Astrocyte of the hippocampus (primary cell): ENCODE measurements at regions not wholly inside any gene's neighbourhood (a gene's known extent, or its start where the extent isn't known, plus 50 kb on each side); places are given as distances from the start of the nearest gene placed in this dataset.
"Not testable (repeated sequence)": the region's sequence is repeated elsewhere in the genome, so short reads cannot be mapped to it uniquely, and the experiment has no call there.

ENCODE experiments used
- DNase-seq: peaks from one replicate; pipeline ENCODE4 v3.0.0; 2011; ENCODE audit warnings: low read depth, low spot score

DNA sequence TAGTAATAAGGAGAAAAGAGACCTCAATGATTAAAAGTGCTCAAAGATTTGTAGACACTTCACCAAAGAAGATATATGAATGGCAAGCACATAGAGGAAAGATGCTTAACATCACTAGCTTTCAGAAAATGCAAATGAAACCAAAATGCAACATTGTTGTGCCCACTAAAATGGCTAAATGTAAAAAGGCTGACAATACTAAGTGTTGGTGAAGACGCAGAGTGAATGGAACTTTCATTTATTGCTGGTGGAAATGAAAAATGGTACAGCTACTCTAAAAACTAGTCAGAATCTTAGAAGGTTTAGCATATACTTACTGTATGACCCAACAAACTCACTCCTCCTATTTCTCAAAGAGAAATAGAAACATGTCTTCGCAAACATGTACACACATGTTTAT lies 212.9 kb upstream of the PITRM1 start:
- DNase-seq: no peak

DNA sequence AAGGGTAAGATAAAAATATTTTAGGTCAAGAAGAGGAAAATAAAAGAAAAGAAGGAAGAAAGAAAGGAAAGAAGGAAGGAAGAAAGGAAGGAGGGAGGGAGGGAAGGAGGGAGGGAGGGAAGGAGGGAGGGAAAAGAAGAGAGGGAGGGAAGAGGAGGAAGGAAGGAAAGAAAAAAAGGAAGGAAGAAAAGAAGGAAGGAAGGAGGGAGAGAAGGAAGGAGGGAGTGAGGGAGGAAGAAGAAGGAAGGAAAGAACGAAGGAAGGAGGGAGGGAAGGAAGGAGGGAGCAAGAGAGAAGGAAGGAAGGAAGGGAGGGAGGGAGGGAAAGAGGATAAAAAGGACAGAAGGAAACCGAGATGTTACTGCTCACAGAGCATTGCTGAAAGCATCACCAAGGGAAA lies 209.5 kb upstream of the PITRM1 start:
- no peak for DNase-seq

DNA sequence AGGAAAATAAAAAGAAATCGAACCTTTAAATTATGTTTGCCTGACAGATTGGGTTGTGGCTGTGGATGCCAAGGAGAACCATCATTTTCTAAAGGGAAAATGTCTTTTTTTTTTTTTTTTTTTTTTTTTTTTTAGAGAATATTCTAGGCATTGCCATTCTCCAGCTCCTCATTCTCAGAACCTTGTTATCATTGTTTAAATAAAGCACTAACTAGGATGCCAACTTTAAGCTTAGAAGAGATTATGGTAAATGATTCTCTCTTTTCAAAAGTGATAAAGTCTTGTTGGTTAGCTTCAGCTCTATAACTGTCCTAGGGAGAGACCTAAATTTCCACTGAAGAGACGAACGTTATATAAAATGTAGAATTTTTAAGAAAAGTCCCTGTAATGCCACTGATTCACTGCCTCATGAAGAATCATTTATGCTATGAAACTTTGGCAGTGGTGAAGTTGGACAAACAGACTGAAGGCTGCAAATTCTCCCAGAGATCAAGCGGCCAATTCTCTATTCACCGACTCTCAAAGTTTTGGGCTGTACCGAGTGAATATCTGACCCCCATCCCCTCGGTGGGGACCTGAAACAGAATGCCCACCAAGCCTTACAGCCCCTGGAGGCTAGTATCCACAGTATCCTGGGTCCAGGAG lies 207.9 kb upstream of the PITRM1 start:
- DNase-seq: no peak

DNA sequence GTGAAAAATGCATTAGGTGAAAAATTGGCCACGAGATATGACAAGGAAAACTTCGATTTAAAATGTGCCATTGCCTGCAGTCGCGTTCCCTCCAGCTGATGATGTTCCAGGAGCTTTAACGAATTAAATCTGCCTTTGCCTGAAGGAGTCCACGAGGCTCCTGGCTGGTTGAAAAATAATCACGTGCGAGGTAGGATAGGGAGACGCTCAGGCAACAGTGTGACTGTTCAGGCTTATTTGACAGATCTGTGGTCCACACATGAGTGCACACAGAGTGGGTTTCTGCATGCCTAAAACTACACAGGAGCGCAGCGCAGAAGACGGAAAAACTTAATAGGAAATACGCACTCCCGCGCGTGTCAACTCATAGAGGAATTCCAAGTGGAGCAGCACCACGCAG lies 204.0 kb upstream of the PITRM1 start:
- DNase-seq: no peak

DNA sequence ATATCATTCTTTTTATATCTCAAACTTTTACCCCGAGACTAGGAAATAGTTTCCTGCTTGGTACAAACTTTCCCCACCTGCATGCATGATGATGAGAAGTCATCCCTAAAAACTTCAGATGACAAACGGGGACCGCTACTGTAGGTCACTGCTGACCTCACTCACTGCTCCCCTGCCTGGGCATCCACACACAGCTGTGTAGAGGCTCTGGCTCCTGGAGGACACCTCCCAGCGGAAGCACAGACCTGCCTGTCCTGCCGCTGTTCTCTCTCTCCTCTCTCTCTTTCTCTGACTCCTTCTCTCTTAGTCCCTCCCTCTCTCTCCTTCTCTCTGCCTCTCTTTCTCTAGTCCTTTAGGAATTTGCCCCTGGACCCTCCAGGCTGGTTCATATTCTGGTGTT lies 202.9 kb upstream of the PITRM1 start:
- DNase-seq: no peak

DNA sequence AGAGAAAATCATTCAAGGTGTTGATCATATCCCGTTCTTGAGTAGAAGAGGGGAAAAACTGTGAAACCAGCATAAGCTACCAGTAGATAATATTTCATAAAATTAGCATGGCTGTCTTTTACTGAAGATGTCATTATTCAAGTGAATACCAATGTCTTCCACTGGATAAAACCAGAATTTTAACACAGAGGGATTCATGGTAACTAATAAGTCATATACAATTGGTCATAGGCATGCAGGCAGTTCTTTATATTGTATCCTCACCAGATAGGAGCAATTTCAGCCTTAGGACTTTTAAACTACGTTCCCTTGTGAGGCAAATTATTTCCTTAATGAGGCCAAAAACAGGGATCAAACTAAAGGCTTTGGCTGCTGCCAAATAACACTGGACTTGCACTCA lies 202.3 kb upstream of the PITRM1 start:
- DNase-seq: no peak

DNA sequence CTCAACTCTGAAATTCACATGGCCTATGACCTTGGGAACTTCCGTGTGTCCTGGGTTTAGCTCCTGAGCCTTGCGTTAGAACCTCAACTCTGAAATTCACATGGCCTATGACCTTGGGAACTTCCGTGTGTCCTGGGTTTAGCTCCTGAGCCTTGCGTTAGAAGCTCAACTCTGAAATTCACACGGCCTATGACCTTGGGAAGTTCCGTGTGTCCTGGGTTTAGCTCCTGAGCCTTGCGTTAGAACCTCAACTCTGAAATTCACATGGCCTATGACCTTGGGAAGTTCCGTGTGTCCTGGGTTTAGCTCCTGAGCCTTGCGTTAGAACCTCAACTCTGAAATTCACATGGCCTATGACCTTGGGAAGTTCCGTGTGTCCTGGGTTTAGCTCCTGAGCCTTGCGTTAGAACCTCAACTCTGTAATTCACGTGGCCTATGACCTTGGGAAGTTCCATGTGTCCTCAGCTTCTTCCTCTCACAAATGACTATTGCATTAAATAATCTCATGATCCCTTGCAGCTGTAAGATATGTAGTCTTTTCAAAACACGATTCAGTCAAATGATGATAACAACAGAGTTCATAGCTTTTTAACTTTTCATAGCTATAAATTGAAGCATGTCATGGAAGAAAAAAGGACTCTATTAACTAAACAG lies 200.9 kb upstream of the PITRM1 start:
- not testable (repeated sequence) for DNase-seq

DNA sequence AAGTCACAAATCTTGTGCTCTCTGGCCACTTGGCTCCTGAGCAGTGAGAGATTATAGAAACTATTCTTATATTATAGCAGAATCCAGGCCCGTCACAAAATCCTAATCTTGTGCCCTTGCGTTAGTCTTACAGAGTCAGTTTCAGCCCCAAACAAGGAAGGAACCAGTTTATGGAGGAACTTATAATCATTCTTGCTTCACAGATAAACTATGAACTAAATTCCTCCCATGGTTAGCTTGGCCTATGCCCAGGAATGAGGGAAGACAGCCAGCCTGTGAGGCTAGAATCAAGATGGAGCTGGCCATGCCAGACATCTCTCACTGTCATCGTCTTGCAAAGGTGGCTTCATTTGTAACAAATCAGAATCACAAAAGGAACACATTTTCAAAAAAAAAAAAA lies 199.7 kb upstream of the PITRM1 start:
- DNase-seq: peak; percentile 56

DNA sequence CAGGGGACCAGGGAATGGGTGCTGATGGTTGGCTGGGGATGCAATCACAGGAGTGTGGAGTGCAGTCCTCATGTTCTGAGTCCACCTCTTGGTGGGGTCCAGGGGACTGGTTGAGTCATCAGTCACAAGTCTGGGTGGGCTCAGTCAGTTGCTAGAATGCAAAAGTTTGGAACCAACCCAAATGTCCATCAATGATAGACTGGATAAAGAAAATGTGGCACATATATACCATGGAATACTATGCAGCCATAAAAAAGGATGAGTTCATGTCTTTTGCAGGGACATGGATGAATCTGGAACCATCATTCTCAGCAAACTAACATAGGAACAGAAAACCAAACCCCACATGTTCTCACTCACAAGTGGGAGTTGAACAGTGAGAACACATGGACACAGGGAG lies 199.0 kb upstream of the PITRM1 start:
- not testable (repeated sequence) for DNase-seq

DNA sequence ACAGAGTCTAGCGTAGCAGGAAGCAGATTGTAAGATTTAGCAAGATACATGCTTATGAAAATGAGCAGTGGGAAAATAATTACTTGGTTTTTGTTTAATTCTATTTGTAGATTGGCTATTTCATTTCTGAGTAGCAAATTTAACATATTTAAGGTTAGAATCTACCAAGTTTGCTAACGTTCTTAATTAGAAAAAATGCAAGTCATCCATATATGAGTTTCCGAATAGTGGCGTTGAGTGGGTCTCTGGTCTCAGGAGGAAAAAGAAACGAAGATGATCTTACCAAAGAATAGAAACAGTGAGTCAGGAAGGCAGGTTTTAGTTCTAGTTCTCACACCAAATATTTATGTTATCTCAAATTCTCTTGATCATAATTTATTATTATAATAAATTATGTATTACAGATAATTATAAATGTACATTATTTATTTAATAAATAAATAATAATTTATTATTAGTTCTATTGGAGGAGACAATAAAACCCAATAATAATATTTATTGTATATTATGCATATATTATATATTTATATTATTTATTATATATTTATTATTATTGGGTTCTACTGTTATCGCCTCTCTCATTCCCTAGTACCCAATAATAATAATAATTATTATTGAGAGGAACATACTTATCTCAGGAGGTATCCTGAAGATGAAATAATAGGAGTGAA lies 194.3 kb upstream of the PITRM1 start:
- no peak for DNase-seq

DNA sequence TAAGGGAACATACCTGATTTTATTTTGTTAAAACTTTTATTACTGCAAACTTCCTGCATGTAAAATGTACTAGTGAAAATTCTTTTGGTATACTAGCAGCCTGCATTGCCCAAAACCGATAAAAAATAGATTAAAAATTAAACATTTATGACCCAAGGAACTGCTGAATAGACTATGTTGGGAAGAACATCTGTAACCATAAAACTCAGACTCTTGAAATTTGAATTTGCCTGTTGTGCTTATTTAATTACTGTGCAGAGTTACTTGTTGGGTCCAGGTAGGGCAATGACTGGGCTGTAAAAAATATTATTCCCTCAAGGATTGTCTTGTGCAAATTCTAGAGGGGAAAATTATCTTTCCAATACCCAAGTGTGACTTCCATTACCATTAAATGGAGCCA lies 193.5 kb upstream of the PITRM1 start:
- DNase-seq: no peak

DNA sequence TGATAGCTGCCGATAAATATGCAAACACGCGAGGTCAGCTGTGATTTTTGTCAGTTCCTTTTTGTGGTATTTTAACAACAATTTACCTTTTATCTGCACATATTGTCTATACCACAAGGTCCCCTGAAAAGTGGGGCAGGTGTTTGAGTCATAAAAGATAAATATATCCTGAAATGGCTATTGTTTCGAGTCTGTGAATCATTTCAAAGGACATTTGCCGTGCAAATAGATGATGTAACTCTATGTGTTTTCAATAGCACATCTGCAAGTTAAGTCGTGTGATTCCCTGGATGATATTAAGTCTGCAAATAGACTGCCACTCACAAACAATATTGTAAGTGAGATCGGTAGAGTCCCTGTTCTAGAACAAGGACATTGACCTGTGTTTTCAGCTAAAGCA lies 193.0 kb upstream of the PITRM1 start:
- no peak for DNase-seq

DNA sequence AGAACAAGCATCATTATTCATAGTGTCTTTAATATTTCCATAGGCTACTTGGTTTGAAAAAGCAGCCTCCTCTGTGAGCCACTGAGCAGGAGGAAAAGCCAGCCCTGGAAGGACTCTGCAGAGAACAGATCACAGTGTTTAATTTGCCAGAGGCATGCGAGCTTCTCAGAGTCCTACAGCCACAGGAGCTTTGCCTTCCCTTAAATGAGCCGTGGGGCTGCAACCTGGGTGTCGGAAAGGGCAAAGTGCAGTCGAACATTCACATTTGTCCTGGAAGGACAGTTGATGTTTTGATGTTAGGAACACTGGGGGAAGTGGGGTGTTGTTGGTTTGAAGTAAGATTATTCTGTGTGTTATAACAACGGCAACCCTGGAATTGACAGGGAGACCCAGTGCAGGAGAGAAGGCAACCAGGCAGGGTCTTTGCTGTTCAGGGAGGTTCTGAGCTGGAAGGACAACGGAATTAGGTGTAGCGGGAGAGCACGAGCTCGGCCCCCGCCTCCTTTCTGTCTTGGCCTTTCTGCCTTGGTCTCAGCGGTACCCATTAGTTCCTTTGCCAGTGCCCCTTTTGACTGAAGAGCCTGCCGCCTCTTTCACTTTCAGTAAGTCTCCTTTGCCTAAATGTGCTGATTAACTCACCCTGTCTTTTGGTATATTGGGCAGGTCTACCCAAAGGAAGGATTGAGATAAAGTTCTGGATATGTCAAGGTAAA lies 192.3 kb upstream of the PITRM1 start:
- no peak for DNase-seq

DNA sequence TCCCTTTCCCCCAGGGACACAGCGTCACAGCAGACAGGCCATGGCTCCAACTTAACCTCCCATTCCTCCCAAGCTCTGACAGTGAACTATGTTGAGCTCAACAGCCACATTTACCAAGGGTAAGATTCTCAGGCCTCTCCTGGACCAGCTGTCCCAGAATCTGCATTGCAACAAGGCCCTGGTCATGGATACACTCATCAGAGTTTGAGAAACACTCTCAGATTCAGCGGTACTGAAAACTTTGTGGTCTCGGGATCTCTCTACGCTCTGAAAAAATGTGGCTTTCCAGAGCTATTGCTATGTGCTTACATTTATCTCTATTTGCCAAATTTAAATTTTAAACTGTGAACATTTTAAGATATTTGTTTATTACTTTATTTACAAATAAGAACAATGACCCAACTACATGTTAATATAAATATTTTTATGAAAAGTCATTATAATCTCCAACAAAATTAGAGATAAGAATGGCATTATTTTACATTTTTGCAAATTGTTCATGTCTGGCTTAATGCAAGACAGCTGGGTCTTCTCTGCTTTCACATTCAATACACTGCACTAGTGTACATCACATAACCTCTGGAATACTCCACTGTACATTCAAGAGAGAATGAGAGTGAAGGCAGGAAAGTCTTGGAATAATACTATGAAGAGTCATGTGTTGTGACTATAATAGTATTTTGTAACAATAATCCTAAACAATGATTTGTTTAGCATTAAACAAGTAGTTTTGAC lies 190.9 kb upstream of the PITRM1 start:
- no peak for DNase-seq

DNA sequence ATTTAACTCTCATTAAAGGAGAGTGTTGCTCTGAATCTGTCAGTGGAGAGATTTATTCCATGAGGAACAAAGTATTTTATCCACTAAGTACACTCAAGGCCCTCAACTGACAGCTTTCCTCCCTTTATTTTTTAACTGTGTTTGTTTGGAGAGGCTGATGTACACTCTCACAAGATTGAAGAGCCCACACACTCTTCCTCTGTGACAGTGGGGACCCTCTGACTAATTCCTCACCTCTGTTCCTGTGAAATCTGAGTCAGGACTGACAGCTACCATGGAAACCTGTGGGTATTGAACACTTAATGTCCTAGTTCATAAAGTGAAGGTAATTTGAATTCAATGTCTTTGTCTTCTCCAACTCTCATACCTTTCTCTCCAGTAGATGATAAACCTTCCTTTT lies 189.8 kb upstream of the PITRM1 start:
- no peak for DNase-seq

DNA sequence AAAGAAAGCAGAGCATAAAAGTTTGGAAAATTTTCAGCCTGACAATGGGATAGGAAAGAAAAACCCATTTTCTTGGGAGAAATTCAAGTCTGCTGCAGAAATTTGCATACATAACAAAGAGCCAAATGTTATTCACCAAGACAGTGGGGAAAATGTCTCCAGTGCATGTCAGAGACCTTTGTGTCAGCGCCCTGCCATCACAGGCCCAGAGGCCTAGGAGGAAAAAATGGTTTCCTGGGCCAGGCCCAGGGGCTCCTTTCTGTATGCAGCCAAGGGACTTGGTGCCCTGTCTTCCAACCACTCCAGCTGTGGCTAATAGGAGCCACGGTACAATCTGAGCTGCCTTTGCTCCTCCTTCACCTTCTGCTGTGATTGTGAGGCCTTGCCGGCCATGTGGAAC lies 189.1 kb upstream of the PITRM1 start:
- DNase-seq: no peak

DNA sequence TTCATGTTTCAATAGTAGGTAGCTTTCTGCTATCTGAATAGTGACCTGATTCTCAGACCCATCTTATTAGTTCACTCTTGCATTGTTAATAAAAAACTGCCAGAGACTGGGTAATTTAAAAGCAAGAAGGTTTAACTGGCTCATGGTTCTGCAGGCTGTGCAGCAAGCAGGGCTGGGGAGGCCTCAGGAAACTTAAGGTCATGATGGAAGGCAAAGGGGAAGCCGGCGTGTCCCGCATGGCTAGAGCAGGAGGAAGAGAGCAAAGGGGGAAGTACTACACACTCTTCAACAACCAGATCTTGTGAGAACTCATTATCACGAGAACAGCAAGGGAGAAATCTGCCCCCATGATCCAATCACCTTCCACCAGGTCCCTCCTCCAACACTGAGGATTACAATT lies 185.2 kb upstream of the PITRM1 start:
- DNase-seq: no peak

DNA sequence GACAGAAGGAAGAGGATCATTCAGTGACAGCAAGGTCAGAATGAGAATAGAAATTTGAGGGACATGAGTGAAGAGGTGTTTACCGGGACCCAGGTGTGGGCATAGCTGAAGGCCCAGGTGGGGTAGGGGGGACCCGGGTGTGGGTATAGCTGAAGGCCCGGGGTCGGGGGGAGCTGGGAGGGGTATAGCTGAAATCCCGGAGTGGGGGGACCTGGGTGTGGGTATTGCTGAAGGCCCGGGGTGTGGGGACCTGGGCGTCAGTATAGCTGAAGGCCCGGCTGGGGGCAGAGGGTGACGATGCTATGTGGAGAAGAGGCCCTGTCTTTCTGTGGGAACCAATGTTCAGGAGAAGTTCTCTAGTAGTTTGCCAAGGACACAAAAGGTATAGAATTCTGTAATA lies 183.0 kb upstream of the PITRM1 start:
- no peak for DNase-seq

DNA sequence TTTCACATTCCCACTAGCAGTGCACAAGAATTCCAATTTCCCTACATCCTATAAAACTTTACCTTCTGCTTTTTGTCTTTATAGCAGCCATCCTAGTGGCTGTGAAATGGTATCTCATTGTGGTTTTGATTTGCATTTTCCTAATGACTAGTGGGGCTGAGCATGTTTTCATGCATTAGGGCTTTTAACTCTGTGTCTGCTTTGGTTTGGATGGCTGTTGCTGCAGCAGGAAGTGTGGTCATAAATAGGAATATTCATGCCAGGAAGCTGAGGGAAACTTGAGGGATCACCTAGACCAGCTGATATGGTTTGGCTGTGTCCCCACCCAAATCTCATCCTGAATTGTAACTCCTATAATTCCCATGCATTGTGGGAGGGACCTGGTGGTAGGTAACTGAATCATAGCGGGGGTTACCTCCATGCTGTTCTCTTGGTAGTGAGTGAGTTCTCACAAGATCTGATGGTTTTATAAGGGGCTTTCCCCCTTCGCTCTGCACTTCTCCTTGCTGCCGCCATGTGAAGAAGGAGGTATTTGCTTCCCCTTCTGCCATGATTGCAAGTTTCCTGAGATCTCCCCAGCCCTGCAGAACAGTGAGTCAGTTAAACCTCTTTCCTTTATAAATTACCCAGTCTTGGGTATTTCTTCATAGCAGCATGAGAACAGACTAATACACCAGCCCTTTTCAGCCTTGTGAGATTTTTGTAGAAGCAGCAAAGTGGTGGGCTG lies 181.8 kb upstream of the PITRM1 start:
- DNase-seq: peak; percentile 54

DNA sequence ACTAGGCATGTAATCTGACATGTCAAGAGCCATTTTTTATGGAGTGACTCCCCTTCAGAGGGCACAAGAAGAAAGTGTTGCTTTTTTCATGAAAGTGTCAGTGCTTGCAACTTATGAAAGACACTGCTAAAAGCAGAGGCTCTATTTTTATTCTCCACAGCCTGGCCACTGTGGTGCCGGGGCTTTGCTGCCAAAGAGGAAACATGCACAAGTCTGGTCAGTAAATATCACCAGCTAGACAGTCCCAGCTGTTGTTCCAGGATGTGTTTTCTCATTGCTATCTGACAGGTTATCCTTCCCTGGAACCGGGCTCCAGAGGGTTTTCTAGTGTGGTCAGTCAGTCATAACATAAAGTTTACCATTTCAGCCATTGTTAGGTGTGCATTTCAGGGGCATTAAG lies 180.7 kb upstream of the PITRM1 start:
- DNase-seq: no peak

DNA sequence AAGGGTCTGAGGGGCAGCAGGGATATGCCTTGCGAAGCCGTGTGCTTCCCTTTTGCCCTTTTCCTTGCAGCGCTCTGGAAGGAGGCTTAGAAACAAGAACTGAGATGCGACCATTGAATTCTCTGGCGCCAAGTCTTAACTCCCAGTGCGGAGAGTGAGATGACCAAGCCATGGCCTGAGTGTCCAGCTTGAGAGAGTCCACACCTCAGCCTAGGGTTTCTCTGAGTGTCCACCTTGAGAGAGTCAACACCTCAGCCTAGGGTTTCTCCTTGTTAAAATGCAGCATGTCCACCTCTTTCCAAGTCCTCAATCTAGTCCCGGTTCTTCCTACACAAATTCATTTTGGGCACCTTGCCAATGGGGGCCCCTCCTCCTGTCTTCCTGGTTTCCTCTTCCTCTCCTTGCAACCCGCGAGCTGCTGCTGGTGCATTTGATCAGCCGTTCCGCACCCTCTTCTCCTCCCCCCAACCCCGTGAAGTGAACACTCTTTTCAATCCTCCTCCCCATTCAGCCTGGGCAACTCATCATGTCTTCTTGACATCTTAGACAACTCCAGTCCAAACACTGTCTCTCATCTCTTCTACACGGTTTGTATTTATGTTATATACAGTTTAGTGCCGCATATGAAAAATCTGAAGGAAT lies 178.2 kb upstream of the PITRM1 start:
- no peak for DNase-seq
